ENCODE measurements at regions not wholly inside any gene's neighbourhood (a gene's known extent, or its start where the extent isn't known, plus 50 kb on each side); places are given as distances from the start of the nearest gene placed in this dataset.

- TF ChIP-seq CTCF (conservative IDR thresholded peaks at IDR 0.05) (no peak), ZFX (IDR thresholded peaks at IDR 0.05) (no peak)
- peak overlapping the region; percentile 75 for H3K27ac ChIP-seq
These were observed 80.5 kb downstream of the CLDN34 start for GRCh38 chrX:10047631-10048030.

GRCh38 chrX:10048076-10048475 lies 80.9 kb downstream of the CLDN34 start:
- H3K27ac ChIP-seq = peak overlapping the region; percentile 75
- no peak for TF ChIP-seq ZFX (IDR thresholded peaks at IDR 0.05)
- TF ChIP-seq CTCF (conservative IDR thresholded peaks at IDR 0.05) = no peak

- peak overlapping the region; percentile 75 for H3K27ac ChIP-seq
- no peak for TF ChIP-seq CTCF (conservative IDR thresholded peaks at IDR 0.05)
- TF ChIP-seq ZFX (IDR thresholded peaks at IDR 0.05) = no peak
These were observed 81.5 kb downstream of the CLDN34 start for GRCh38 chrX:10048707-10049106.

GRCh38 chrX:10049236-10049635 lies 82.1 kb downstream of the CLDN34 start:
- peak overlapping the region; percentile 68 for H3K27ac ChIP-seq
- TF ChIP-seq CTCF (conservative IDR thresholded peaks at IDR 0.05) (no peak), ZFX (IDR thresholded peaks at IDR 0.05) (no peak)

- H3K27ac ChIP-seq = peak overlapping the region; percentile 68
- TF ChIP-seq CTCF (conservative IDR thresholded peaks at IDR 0.05) = no peak
- no peak for TF ChIP-seq ZFX (IDR thresholded peaks at IDR 0.05)
These were observed 83.3 kb downstream of the CLDN34 start for GRCh38 chrX:10050481-10050880.

GRCh38 chrX:10051866-10052480 lies 84.8 kb downstream of the CLDN34 start:
- TF ChIP-seq CTCF (conservative IDR thresholded peaks at IDR 0.05) = no peak
- no peak for TF ChIP-seq ZFX (IDR thresholded peaks at IDR 0.05)
- no peak overlapping the region for H3K27ac ChIP-seq

GRCh38 chrX:10052906-10053625 lies 85.9 kb downstream of the CLDN34 start:
- no peak for TF ChIP-seq CTCF (conservative IDR thresholded peaks at IDR 0.05)
- no peak for TF ChIP-seq ZFX (IDR thresholded peaks at IDR 0.05)
- H3K27ac ChIP-seq = no peak overlapping the region
